Calu3 (cell line): ENCODE measurements at regions not wholly inside any gene's neighbourhood (a gene's known extent, or its start where the extent isn't known, plus 50 kb on each side); places are given as distances from the start of the nearest gene placed in this dataset.

ENCODE experiments used
- BruUV-seq: library from RNA; stranded (reverse); fragments of 400-500 nt; replicated peaks from 2 replicates; lab custom pipeline; 2021; lab: Mats Ljungman, UMichigan
- CTCF ChIA-PET: fragments of 300-600 bp; sonication (Branson Sonifier 250); formaldehyde crosslinking; loops from one replicate; lab custom pipeline; 2022; ENCODE audit warnings: antibody characterized with exemption; lab: Charles Lee
- DNase-seq: peaks from one replicate; pipeline ENCODE4 v3.0.0; 2022
- H3K27ac Mint-ChIP-seq: one replicate; pipeline ENCODE4 v1.8.0; 2022; ENCODE audit warnings: mixed read lengths; ENCODE audit not compliant: unreplicated experiment
- H3K27me3 Mint-ChIP-seq: one replicate; pipeline ENCODE4 v1.8.0; 2022; ENCODE audit warnings: mixed read lengths; ENCODE audit not compliant: unreplicated experiment
- H3K36me3 Mint-ChIP-seq: one replicate; pipeline ENCODE4 v1.8.0; 2022; ENCODE audit warnings: mild to moderate bottlenecking, moderate library complexity, mixed read lengths; ENCODE audit not compliant: insufficient read depth, unreplicated experiment
- H3K4me1 Mint-ChIP-seq: one replicate; pipeline ENCODE4 v1.8.0; 2022; ENCODE audit warnings: mild to moderate bottlenecking, low read depth, mixed read lengths; ENCODE audit not compliant: unreplicated experiment
- H3K4me3 Mint-ChIP-seq: one replicate; pipeline ENCODE4 v1.8.0; 2022; ENCODE audit warnings: mild to moderate bottlenecking, low read depth, moderate library complexity, mixed read lengths; ENCODE audit not compliant: unreplicated experiment
- H3K9me3 Mint-ChIP-seq: one replicate; pipeline ENCODE4 v1.8.0; 2022; ENCODE audit warnings: low read depth, mixed read lengths; ENCODE audit not compliant: unreplicated experiment
- intact Hi-C: fragments of 100-400 bp; cut with micrococcal nuclease; formaldehyde crosslinking; loops from one replicate; pipeline ENCODE4 v1.10.0; 2022; ENCODE audit not compliant: unreplicated experiment
- TF ChIP-seq, protein P1 (sequence below): fragments of 200-600 bp; IDR thresholded peaks from one replicate; pipeline ENCODE4 v1.8.0; 2022; ENCODE audit warnings: antibody characterized with exemption; ENCODE audit not compliant: unreplicated experiment

DNA sequence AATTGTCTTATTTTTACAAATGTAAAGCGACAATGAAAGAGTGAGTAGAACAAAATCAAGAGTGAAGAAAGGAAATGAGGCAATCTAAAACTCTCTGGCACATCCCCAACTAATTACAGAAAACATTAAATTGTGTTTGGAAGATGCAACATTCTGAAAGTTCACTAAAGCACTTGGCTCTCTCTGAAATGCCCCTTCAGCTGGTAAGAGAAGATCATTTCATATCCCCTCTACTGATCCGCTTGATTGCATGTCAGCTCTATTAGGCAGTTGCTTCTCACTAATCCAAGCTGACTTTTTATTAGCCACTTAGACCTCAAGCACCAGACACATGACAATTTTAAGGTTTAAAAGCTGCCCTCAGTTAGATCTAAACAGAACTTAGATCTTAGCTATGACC lies 262.8 kb upstream of the PRMT6 start:
- Mint-ChIP-seq H3K4me3 (no peak overlapping the region), H3K27ac (no peak overlapping the region), H3K4me1 (no peaks in the 10 kb centered on the region), H3K36me3 (no peaks in the 10 kb centered on the region), H3K27me3 (no peaks in the 10 kb centered on the region), H3K9me3 (no peaks in the 10 kb centered on the region)
- intact Hi-C loops = no loop called here
- TF ChIP-seq, protein P1, sequence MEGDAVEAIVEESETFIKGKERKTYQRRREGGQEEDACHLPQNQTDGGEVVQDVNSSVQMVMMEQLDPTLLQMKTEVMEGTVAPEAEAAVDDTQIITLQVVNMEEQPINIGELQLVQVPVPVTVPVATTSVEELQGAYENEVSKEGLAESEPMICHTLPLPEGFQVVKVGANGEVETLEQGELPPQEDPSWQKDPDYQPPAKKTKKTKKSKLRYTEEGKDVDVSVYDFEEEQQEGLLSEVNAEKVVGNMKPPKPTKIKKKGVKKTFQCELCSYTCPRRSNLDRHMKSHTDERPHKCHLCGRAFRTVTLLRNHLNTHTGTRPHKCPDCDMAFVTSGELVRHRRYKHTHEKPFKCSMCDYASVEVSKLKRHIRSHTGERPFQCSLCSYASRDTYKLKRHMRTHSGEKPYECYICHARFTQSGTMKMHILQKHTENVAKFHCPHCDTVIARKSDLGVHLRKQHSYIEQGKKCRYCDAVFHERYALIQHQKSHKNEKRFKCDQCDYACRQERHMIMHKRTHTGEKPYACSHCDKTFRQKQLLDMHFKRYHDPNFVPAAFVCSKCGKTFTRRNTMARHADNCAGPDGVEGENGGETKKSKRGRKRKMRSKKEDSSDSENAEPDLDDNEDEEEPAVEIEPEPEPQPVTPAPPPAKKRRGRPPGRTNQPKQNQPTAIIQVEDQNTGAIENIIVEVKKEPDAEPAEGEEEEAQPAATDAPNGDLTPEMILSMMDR = no peak
- no TSS peak for BruUV-seq
- CTCF ChIA-PET = no interaction called here
- no peak for DNase-seq

DNA sequence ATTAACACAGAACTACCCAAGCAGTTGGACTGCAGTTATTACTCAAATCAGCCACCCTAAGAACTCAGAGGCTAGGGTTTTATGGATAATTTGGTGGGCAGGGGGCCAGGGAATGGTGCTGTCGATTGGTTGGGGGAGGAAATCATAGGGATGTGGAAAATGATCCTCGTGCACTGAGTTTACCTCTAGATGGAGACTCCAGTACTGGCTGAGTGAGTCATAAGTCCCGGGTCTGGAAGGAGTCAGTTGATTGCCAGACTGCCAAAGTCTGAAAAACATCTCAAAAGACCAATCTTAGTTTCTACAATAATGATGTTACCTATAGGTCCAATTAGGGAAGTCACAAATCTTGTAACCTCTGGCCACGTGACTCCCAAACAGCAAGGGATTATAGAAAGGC lies 257.5 kb upstream of the PRMT6 start:
- Mint-ChIP-seq H3K36me3 (no peaks in the 10 kb centered on the region), H3K9me3 (no peaks in the 10 kb centered on the region), H3K4me1 (no peaks in the 10 kb centered on the region), H3K27ac (no peak overlapping the region), H3K27me3 (no peaks in the 10 kb centered on the region), H3K4me3 (no peak overlapping the region)
- peak; percentile 1 for DNase-seq
- intact Hi-C loops = no loop called here
- CTCF ChIA-PET = no interaction called here
- BruUV-seq = no TSS peak
- TF ChIP-seq, protein P1 = no peak

DNA sequence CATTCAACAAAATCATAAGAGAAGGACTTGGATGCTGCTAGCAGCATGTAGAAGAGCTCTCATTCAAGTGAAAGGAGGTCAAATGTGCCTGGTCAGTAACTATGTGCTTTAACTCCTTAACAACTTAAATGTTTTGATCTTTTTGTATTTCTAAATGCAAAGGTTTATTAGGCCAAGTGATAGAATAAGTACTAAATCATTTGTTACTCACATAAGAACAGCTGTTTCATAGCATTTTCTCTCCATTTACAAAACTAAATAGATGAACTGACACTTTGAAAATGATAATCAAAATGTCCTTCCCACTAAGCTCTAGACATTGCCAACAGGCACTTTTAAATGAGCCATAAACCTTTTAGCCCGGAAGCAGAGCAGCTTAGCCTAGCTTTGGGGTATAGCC lies 254.3 kb upstream of the PRMT6 start:
- Mint-ChIP-seq H3K27me3 (no peaks in the 10 kb centered on the region), H3K4me1 (no peaks in the 10 kb centered on the region), H3K27ac (no peak overlapping the region), H3K36me3 (no peaks in the 10 kb centered on the region), H3K4me3 (no peak overlapping the region), H3K9me3 (no peaks in the 10 kb centered on the region)
- no peak for DNase-seq
- CTCF ChIA-PET = no interaction called here
- intact Hi-C loops = no loop called here
- TF ChIP-seq, protein P1 = no peak
- BruUV-seq = no TSS peak

DNA sequence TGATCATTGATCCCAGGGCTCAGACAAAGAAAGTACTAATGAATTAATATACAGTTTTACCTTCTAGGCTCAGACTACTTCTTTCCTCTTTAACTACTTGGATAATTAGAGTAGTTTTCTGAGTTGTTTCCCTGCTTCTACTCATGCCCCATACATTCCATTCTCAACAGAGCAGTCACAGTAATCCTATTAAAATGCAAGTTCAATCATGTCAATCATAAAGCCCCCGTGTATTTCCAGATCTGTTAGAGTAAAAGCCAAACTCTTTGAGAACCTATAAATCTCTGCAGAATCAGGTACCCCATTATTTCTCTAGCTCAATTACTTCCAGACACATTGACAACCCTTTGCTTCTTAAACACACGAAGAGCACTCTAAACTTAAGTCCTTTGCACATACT lies 242.1 kb upstream of the PRMT6 start:
- H3K36me3 Mint-ChIP-seq = no peaks in the 10 kb centered on the region
- BruUV-seq = no TSS peak
- H3K4me1 Mint-ChIP-seq = no peaks in the 10 kb centered on the region
- intact Hi-C loops = no loop called here
- H3K27me3 Mint-ChIP-seq = no peaks in the 10 kb centered on the region
- H3K4me3 Mint-ChIP-seq = no peak overlapping the region
- CTCF ChIA-PET = no interaction called here
- H3K27ac Mint-ChIP-seq = no peak overlapping the region
- H3K9me3 Mint-ChIP-seq = peaks cover 8% of the 10 kb centered on the region
- TF ChIP-seq, protein P1 = no peak
- DNase-seq = no peak
